DND-41 (cell line): ENCODE measurements at regions not wholly inside any gene's neighbourhood (a gene's known extent, or its start where the extent isn't known, plus 50 kb on each side); places are given as distances from the start of the nearest gene placed in this dataset.

ENCODE experiments used
- EZH2 ChIP-seq: IDR thresholded peaks from 3 replicates; pipeline ENCODE4 v1.6.1; 2012; ENCODE audit warnings: borderline replicate concordance, low read depth, mild to moderate bottlenecking, moderate library complexity, low read length, inconsistent platforms; ENCODE audit not compliant: severe bottlenecking
- TF ChIP-seq, protein P1 (sequence below): IDR thresholded peaks from 2 replicates; pipeline ENCODE4 v1.5.1; 2012; ENCODE audit warnings: borderline replicate concordance, low read length, moderate library complexity, mild to moderate bottlenecking; ENCODE audit not compliant: poor library complexity, severe bottlenecking; ENCODE audit errors: extremely low read depth

- TF ChIP-seq, protein P1, sequence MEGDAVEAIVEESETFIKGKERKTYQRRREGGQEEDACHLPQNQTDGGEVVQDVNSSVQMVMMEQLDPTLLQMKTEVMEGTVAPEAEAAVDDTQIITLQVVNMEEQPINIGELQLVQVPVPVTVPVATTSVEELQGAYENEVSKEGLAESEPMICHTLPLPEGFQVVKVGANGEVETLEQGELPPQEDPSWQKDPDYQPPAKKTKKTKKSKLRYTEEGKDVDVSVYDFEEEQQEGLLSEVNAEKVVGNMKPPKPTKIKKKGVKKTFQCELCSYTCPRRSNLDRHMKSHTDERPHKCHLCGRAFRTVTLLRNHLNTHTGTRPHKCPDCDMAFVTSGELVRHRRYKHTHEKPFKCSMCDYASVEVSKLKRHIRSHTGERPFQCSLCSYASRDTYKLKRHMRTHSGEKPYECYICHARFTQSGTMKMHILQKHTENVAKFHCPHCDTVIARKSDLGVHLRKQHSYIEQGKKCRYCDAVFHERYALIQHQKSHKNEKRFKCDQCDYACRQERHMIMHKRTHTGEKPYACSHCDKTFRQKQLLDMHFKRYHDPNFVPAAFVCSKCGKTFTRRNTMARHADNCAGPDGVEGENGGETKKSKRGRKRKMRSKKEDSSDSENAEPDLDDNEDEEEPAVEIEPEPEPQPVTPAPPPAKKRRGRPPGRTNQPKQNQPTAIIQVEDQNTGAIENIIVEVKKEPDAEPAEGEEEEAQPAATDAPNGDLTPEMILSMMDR: no peak
- TF ChIP-seq EZH2: no peak
Measured at GRCh38 chr3:73245459-73245858, 184.0 kb downstream of the EBLN2 start.
